GM12873 (cell line): ENCODE measurements at regions not wholly inside any gene's neighbourhood (a gene's known extent, or its start where the extent isn't known, plus 50 kb on each side); places are given as distances from the start of the nearest gene placed in this dataset.

ENCODE experiments used
- TF ChIP-seq, protein P1 (sequence below): IDR thresholded peaks from 2 replicates; pipeline ENCODE4 v1.5.1; 2012; ENCODE audit warnings: low read depth, mild to moderate bottlenecking, moderate library complexity, low read length, control low read depth; ENCODE audit not compliant: insufficient read depth; ENCODE audit errors: missing control alignments

GRCh38 chr1:30047576-30047975 lies 675.8 kb downstream of the MATN1 start:
- TF ChIP-seq, protein P1, sequence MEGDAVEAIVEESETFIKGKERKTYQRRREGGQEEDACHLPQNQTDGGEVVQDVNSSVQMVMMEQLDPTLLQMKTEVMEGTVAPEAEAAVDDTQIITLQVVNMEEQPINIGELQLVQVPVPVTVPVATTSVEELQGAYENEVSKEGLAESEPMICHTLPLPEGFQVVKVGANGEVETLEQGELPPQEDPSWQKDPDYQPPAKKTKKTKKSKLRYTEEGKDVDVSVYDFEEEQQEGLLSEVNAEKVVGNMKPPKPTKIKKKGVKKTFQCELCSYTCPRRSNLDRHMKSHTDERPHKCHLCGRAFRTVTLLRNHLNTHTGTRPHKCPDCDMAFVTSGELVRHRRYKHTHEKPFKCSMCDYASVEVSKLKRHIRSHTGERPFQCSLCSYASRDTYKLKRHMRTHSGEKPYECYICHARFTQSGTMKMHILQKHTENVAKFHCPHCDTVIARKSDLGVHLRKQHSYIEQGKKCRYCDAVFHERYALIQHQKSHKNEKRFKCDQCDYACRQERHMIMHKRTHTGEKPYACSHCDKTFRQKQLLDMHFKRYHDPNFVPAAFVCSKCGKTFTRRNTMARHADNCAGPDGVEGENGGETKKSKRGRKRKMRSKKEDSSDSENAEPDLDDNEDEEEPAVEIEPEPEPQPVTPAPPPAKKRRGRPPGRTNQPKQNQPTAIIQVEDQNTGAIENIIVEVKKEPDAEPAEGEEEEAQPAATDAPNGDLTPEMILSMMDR: no peak

DNA sequence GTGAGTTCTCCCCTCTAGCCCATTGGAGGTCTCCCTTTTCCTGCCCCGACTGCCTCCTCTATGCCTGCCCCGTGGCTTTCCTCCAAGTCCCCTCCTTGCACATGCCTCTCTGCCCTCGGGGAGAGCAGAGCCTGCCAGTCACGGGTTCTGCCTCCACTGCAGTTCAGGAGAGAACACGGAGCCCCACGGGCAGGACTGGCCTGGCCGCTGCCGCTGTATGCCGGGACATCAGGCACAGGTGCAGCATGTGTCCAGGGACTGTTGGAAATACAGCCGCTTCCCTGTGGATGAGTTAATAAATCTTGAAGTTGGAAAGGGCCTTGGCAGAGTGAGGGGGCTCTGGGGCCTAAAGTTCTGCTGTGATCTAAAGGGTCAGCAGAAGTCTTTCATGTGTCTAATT lies 676.6 kb downstream of the MATN1 start:
- TF ChIP-seq, protein P1: no peak

DNA sequence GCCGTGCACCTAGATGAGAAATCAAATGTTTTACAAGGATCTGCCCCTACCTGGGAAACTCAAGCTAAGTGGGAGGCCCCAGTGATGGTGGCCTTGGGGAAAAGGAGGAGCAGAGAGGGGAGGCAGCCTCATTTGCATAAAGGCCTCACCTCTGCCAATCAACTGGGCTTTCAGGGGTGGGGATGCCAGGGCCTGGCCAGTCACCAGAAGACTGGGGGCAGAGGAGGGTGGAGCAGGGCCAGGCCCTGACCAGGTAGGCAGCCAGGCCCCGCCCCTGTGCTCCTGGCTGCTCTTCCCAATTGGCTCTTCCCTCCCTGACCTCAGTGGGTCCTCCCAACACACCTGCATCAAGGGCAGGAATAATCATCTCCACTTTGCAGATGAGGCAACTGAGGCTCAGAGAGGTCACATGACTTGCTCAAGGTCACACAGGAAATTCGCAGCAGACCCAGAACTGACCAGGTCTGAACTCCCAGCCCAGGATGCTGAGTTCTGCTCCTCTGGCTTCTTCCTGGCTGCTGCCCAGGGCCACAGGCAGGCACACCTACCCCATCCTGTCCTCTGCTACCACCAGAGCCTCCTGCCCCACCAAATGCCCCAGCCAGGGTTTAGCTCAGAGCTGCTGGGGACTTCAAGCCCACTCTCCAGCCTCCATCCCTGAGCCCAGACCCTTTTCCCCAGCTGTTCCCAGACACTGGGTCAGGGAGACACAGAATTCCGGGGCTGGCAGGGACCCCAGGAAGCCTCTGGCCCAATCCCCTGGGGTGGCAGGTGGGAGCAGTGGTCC lies 677.9 kb downstream of the MATN1 start:
- TF ChIP-seq, protein P1: no peak

GRCh38 chr1:30044656-30045144 lies 678.7 kb downstream of the MATN1 start:
- TF ChIP-seq, protein P1: no peak

GRCh38 chr1:30043731-30044408 lies 679.5 kb downstream of the MATN1 start:
- TF ChIP-seq, protein P1: no peak

DNA sequence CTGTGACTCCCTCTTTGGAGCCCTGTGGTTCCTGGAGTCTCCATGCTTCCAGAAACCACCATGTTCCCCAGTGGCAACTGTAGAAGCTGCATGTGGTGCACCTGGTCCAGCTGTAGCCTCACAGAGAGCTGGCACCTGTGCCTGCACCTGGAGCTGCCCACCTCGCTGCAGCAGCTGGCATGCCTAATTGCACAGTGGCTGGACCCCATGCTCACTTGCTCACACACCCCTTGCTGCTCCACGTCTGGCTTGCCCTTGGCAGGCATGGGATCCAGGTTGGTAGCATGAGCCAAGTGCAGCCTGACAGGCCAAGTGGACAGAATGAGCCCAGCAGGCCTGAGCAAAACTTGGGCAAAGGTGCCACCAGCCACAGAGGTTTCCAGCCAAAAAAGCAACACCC lies 680.1 kb downstream of the MATN1 start:
- TF ChIP-seq, protein P1: no peak

GRCh38 chr1:30042438-30043147 lies 680.8 kb downstream of the MATN1 start:
- TF ChIP-seq, protein P1: no peak
